ENCODE measurements at regions not wholly inside any gene's neighbourhood (a gene's known extent, or its start where the extent isn't known, plus 50 kb on each side); places are given as distances from the start of the nearest gene placed in this dataset.
"Not testable (repeated sequence)": the region's sequence is repeated elsewhere in the genome, so short reads cannot be mapped to it uniquely, and the experiment has no call there.

DNA sequence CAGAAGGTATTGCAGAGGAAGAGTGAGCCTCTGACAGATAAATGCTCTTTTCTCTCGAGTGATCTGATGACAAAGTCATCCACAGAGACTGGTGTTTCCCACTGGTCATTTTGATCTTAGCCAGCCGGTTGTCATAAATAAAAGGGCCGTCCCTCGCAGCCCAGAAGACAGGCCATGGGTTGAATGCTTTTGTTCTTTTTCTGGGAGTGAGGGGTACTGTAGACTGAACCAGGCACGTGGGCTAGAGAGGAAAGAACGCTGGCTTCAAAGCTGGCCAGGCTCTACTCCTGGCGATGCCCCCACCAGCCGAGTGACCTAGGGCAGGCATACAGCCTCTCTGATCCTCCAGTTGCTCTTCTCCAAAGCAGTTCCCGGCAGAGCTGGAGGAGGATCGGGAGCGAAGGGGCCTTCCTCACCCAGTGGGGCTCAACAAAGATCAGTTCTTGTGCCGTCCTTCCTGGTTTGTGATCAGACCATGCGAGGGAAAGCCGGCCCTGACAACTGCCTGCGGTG lies 193.5 kb downstream of the INHBB start:
- no peak for DNase-seq

DNA sequence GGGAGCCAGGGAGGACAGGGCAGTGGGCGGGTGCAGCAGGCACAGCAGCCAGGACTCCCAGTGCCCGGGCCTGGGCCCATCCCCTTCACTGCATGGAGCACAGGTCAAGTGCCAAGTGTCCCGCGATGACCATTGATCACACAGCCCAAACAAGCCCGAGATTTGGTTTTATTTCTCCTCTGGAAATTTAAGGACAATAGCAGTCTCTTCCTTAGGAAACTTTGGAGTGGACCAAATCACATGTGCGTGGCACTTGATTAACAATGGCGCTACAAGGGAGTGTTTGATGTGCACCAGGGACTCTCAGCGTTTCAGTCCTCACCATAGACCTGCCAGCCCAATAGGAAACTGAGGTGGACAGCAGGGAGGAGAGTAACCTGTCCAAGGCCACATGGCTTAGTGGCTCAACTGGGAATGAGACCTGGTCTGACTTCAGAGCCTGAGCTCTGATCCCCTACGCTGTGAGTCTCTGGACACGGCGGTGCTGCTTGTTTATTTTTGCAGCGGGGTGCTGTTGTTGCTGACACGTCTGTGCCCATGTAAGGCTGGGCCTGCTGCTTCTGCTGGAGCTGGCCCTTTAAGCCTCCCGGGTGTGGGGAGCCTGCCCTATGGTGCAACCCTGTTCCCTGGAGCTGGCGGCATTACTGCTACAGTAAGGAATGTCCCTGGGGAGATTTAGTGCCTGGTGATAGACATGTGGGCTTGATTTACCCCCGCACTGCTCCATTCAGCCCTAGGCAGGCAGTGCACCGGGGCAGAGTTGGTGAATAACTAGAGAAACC lies 194.2 kb downstream of the INHBB start:
- no peak for DNase-seq

DNA sequence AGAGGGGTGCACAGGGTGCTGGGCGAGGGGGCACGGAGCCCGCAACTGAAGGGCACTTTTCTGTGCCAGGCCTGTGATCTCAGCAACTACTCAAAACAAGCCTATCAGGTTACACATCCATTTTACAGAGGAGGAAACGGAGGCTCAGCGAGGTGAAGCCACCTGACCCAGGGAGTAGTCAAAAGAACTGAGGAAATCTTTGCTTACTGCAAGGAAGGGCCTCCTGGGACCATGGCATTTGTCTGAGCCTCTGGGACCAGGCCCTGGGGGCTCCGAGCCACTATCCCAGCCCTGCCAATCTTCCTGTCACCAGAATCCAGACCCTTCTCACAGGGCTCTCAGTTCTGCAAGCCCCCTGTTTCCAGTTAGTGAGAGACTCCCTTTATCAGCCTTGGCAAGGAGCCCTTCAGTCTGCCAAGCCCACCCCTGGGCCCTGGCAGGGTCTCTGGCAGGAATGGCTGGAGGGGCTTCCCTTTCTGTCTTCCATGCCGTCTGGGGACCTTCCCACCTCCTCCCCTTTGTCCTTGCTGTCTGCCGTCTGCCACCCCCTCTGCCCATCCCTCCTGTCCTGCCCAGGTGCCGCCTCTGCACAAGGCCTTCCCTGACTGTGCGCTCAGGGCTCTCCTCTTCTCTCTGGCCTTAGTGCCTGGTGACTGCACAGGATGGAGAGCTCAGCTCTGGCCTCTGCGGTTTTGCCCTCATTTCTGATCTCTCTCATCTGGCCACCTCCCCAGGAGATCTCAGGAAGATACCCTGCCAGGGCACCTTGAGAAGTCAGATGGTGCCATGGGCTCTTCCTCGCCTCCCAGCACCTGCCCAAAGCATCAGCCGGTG lies 194.7 kb upstream of the GLI2 start:
- DNase-seq, result no peak

DNA sequence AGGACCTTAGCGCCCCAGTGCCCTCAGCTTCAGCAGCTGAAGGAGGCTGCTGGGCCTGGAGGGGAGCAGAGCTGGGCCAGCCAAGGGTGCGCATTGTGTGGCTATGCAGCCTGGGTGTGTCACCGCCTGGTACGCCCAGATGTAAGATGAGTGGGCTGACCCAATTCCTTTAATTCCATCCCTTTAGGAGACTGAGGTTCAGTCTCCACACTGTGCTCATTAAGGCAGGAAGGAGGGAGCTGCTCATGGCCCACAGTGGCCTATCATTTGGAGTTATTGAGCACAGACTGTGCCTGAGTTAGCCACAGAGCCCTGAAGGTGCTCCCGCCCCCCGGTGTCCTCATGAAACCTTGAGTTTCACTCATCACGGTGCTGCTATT lies 194.1 kb upstream of the GLI2 start:
- DNase-seq, result no peak

DNA sequence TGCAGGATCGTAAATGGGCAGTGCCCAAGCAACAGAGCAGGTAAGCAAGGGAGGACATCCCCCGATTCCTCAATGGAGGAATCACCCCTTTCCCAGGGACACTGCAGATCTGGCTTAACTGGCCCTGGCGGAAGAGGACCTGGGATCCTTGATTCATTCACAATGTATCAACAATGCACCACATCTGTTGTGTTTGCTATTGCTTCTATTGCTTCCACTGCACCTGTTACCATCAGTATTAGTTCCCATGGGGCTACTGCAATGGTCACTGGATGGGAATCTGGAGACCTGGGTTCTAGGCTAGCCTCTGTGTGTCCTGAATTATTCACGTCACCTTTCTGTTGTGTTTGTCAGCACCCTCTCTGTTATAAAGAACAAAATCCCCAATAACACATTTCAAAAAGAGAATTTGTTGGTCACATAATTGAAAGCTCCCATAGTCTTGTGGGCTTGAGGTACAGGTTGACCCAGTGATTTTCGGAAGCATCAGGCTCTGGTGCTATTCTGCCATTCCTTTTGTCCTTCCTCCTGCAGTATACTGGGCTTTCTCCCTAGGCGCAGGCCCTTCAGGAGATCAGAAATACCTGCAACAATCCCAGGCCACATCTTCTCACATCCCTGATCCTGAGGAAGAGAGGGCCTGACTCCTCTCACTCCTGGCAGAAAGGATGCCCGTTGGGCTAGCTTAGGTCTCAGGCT lies 193.5 kb upstream of the GLI2 start:
- DNase-seq, result no peak

DNA sequence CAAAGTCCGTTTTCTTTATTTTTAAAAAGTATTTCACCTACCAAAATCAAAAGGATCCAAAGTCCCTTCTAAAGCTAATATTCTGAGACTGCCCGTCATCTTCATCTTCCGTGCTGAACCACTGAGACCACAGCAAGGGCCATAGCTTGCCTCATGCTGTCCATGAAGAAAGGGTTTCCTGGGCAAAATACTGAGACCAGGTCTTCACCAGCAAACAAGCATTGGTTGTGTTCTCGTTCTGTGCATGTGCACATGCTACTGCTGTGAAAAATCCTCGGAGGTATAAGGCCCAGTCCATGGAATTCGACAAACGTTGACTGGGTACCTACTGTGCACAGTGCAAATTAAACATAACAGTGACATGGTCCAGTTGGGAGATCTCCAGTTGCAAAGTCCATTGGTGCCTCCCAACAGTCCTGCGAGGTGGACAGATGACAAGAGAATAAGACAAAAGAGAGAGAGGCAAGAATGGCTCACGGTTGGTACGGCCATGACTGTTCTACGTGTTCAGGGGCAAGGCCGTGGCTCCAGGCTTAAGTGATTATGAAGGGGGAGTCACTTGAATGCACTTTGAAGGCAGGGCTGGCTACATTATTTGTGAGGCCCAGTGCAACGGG lies 192.6 kb upstream of the GLI2 start:
- DNase-seq, result no peak

DNA sequence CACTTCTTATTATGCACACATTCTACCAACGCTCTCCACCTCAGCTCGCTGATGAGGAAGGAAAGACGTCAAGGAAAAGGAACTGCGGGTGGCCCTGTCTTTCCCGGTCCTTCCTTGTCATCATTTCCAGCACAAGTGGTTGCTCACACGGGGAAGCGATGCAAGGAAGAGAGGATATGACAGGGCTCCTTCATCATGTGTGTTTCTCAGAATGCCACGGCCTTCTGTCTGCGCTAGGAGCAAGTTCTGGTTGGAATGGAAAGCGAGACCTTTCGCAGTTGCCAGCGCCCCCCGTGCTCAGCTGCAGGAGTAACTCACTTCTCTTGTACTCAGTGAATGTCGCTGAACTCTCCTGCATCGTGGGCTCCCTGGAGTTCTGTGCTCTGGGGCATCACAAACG lies 191.8 kb upstream of the GLI2 start:
- no peak for DNase-seq

DNA sequence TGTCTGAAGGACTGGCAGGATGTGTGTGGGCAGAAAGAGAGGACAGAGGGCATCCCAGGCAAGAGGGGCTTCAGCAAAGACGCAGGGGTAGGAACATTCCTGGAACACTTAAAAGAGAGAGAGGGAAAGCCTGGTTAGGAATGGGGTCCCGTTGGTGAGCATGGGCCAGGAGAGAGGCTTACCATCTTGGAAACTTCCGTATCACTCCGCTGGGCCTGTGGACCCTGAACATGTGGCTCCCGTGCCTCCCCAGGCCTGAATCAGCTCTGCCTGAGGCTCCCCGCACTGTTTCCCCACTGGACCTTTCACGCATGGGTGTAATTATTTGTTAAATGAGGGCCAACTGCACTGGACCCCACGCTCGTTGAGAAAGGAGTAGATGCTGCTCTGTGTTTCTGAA lies 191.1 kb upstream of the GLI2 start:
- no peak for DNase-seq

DNA sequence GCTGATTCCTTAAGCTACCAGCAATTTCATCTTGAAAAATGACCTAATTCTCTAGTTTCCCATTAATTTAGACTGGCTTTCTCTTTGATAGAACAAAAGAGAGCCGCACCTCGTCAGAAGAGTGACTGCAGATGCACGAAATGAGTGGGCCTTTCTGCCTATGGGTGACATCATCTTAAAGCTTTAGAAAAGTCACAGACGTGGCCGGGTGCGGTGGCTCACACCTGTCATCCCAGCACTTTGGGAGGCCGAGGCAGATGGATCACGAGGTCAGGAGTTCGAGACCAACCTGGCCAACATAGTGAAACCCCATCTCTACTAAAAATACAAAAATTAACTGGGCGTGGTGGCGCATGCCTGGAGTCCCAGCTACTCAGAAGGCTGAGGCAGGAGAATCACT lies 190.7 kb upstream of the GLI2 start:
- not testable (repeated sequence) for DNase-seq

DNA sequence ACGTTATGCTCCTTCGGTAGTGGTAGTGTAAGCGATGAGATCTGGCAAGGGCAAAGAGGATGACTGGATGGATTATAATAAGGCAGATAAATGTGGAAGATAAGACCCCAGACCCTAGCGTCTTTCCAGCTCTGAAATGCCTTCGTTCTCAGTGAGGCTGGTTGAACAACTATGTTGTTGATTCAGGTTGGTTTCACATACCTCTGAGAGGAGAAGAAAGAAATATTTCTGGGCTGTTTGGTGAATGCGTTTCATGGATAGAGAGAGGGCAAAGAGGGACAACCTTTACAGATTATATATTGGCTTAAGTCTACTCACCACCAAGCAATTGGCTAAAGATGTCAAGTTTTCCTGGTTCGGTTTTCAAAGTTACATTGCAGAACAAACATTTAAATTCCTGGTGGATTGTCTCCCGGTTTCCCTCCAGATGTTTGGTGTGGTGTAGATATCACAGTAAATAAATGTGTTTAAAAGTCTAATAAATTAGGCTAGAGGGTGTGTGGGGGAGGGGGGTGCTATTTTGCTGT lies 190.1 kb upstream of the GLI2 start:
- no peak for DNase-seq

DNA sequence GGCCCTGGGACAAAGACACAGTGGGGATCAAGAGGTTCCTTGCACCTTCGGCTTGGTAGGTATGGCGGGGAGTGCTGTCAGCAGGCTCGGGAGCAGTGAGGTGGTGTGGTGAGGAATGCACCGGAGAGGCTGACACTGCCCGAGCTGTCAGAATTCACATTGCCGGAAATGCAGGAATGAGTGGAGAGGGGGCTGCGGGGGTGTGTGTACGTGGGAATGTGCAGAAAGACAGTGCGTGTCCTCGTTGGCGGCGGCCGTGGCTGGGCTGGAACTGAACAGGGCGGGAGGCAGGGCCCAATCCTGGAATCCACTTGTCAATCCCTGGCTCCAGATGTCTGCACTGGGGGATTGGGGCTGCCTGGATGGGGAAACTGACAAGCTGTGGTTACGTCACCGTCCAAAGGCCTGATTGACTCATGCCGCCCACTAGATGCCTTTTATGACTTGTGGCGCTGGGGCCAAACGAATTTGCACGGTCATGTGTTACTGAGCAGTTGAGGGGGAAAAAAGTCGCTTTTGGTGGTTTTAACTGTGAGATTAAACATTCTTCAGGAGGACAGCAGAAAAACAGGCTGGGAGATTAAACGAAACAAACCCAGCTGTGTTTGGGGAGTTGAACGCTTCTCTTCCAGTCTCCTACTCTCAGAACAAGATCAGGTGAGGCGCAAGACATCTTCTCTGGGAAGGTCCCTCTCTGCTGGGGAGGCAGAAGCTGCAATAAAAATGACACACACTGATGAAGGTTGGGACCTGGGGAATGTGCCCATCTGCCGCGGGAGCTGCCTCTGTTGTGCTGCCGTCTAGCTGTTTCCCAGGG lies 189.4 kb upstream of the GLI2 start:
- DNase-seq, result peak; percentile 59

DNA sequence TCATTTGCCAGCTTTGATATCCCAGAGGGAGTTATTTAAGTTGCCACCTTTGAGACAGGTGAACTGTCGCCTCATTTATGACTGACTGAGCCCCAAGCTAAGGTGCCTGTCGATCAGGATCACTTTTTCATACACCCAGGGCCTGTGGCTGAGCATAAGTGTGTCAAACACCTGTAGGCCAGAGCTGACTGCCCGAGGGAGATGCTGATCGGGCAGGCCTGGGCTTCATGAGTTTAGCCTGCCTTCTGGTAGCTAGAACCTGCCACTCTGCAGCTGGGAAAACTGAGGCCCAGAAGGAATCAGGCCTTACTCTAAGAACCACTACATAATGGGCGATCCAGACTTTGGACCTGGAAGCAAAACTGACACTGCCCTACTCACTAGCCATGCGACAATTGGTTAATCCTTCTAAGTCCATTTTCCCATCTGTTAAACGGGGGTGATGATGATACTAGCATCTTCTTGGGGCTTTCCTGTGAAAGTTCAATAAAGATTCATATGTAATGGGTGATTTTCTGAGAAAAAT lies 188.7 kb upstream of the GLI2 start:
- no peak for DNase-seq

DNA sequence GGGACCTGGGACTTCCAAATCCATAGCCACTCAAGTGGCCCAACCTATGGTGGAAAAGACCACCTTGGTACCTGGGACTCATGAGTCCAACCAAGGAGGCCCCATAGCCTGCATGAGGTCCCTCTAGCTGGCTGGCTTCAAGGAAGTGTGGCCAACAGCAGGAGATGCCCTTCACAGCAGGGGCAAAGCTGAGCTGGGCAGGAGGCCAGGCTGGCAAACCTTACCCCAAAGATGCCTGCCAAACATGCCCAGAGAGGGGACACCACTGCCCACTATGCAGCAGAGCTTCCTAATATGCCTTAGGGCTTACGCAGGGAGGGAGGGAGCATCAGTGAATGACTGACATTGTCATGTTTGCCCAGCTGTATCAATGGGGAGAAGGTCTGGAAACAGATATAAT lies 188.0 kb upstream of the GLI2 start:
- DNase-seq, result no peak

DNA sequence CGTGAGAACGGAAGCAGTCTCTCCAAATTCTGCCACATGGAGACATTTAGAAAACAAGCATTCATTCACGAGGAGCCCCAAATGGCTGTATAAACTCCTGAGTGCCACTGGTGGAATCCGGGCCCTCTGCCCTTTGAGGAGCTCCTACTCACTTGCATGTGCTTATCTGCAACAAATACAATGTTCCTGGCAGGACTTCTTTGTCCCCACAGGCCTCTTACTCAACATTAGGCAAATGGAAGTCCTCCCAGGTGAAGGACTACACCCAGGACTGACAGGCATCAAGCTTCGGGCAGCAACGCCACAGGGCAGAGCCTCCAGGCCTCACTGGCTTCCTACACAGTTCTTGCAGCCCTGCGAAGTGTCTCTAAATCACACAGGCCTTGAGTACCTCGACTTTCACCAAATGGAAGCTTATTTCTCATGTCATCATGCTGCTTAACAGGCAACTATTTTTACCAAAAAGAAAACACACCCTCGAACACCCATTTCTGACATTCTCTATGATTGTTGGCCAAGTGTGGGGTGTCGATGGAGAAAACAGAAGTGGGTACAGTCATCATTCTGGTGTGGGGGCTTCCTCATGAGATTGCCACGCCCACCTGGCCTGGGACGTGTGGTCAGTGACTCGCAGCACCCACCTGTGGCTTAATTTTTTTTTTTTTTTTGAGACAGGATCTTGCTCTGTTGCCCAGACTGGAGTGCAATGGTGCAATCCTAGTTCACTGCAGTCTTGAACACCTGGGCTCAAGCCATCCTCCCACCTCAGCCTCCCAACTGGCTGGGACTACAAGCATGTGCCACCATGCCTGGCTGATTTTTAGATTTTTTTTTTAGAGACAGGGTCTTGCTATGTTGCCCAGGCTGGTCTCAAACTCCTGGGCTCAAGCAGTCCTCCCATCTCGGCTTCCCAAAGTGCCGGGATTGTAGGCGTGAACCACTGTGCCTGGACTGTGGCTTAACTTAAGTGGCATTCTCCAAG lies 186.8 kb upstream of the GLI2 start:
- DNase-seq, result no peak

DNA sequence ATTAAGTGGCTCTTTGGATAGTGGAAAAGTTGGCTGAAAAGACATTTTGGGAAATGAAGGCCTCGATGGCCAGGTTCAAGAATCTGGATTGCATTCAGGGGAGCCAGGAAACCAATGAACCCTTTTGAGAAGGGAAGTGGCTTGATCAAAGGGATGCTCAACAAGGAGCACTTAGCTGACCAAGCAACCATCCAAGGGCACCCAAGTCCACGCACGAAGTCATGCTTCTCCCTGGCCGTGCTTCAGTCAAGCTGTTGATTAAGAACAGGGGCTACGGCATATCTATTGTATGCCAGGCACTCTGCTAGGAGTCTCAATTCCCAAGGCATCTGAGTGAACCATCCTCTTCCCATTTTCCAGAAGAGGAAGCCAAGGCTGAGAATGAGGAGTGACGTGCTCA lies 185.8 kb upstream of the GLI2 start:
- DNase-seq, result no peak

DNA sequence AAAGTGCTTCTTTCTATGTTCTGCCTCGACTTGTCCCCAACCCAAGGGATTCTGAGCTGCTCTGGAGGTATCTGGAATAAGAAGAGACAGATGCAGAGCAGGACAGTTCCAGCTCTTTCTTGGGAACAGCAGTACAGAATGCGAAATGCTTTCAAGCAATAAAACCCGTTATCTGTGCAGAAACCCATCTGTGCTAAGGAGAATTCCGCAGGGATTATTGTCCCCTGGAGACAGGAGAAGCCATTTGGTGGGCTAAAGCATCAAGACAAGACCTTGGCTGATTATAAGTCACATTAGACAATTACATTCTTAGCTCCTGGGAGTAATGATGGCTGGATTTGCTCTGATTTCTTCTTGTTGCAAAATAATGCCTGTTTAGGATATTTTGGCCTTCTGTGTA lies 185.4 kb upstream of the GLI2 start:
- no peak for DNase-seq

DNA sequence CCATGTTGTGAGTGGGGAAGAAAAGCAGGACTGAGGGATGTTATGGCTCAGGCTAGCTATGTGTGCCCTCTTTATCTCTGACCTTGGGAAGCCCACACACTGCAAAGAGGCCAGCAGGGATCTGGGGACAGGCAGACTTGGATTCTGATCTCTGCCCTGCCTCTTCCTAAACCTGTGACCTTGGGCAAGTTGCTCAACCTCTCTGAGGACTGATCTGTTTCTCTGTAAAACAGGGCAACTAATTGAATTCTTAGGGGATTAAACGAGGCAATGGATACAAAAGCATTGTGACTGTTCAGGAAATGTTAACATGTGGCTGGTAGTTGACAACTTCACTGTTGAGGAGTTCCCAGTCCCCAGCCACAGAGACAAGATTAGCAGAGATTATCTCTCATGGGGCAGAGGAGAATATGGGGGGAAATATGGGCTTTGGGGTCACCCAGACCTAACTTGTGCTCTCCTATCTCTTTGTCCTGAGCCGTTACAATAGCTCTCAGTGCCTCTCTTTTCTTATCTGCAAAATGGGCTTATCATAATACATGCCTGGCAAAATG lies 184.7 kb upstream of the GLI2 start:
- DNase-seq, result no peak

DNA sequence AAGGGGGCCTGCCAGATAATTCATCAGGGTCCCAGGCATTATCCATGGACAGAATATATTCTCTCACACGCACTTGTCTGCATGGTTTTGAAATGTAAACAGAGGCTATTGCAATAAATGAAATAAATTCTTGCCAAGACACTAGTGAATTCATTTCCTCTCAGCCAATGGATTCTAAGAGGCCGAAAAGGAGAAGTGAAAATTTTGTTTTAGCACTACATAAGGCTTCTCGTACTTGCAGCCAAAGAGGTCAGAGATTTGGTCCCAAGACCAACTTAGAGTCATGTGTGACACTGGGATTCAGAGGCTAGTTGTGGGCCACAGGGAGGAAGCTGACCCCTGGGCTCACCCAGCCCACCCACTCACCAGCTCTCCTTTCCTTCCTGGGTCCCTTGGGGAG lies 184.1 kb upstream of the GLI2 start:
- no peak for DNase-seq

DNA sequence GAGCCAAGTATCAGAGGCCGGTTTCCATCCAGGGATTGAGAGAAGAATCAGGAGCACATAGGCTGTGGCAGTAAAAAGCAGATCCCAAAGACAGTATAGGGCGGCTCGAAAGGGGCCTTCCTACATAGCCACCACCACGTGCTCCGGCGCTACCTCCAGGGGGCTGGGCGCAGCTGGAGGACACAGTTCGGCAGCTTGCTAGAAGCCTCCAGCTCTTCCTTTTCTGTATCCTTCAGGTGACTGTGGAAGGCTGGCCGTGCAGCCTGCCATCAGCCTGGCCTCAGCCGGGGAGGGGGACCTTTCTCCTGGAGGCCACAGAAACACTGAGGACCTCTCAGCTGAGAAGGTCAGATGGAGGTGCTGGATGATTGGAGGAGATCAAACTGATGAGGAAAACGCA lies 183.6 kb upstream of the GLI2 start:
- DNase-seq, result no peak
